ENCODE measurements at regions not wholly inside any gene's neighbourhood (a gene's known extent, or its start where the extent isn't known, plus 50 kb on each side); places are given as distances from the start of the nearest gene placed in this dataset.

DNA sequence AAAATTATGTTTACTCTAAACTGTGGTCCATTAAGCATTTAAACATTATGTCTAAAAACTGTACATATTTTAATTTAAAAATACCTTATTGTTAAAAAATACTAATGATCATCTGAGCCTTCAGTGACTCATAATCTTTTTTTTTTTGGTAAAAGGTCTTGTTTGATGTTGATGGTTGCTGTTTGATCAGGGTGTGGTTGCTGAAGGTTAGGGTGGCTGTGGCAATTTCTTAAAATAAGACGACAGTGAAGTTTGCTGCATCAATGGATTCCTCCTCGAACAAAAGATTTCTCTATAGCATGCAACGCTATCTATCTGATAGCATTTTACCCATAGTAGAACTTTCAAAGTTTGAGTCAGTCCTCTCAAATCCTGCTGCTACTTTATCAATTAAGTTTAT is 180.0 kb upstream of the AHR start:
- no peak for TF ChIP-seq CTCF (conservative IDR thresholded peaks at IDR 0.05 in 1 of 2, IDR thresholded peaks at IDR 0.05 in 1 of 2; ENCODE audit: extremely low read depth in 1 of 2, insufficient read depth in 1 of 2, low read depth in 1 of 2, low read length in 2 of 2)
- no peak for TF ChIP-seq EZH2 (IDR thresholded peaks at IDR 0.05; ENCODE audit: borderline replicate concordance, low read length)
